GM06990 (cell line): ENCODE measurements at regions not wholly inside any gene's neighbourhood (a gene's known extent, or its start where the extent isn't known, plus 50 kb on each side); places are given as distances from the start of the nearest gene placed in this dataset.
"Not testable (repeated sequence)": the region's sequence is repeated elsewhere in the genome, so short reads cannot be mapped to it uniquely, and the experiment has no call there.

Experiments
- DNase-seq: peaks from one replicate; pipeline ENCODE4 v3.0.0-alpha.2; 2011; ENCODE audit not compliant: insufficient read length; ENCODE audit errors: extremely low read depth
- H3K27me3 ChIP-seq: replicated peaks from 2 replicates; pipeline ENCODE4 v1.6.0; 2011; ENCODE audit warnings: low read length; ENCODE audit not compliant: control insufficient read depth, insufficient read depth
- H3K36me3 ChIP-seq: 2 replicates; pipeline ENCODE4 v1.5.1; 2011; ENCODE audit warnings: low read length; ENCODE audit not compliant: control insufficient read depth, insufficient read depth
- H3K4me3 ChIP-seq: replicated peaks from 2 replicates; pipeline ENCODE4 v1.5.1; 2011; ENCODE audit warnings: low read depth, mild to moderate bottlenecking, control low read depth, low read length
- CTCF ChIP-seq: IDR thresholded peaks from 2 replicates; pipeline ENCODE4 v1.5.1; 2011; ENCODE audit warnings: low read length, control low read depth, mild to moderate bottlenecking, inconsistent platforms; ENCODE audit not compliant: insufficient read depth, poor library complexity, severe bottlenecking

GRCh38 chr6:167219967-167220512 is 62.3 kb upstream of the GPR31 start:
- no peak for TF ChIP-seq CTCF
- Histone ChIP-seq H3K27me3 (no peaks in the 10 kb centered on the region; the same call in 1 of the 2 replicates), H3K36me3 (no peaks in the 10 kb centered on the region), H3K4me3 (no peak overlapping the region)
- no peak for DNase-seq

GRCh38 chr6:167221400-167222201 is 63.8 kb upstream of the GPR31 start:
- DNase-seq: no peak
- Histone ChIP-seq H3K4me3 (no peak overlapping the region), H3K36me3 (no peaks in the 10 kb centered on the region), H3K27me3 (no peaks in the 10 kb centered on the region; the same call in 1 of the 2 replicates)
- TF ChIP-seq CTCF: no peak

- not testable (repeated sequence) for H3K27me3 ChIP-seq, H3K36me3 ChIP-seq, H3K4me3 ChIP-seq, DNase-seq
Measured at GRCh38 chr6:167225566-167226382, 65.3 kb upstream of the UNC93A start.

GRCh38 chr6:167226383-167226685 is 64.8 kb upstream of the UNC93A start:
- no peak for TF ChIP-seq CTCF

GRCh38 chr6:167226791-167227190 is 64.3 kb upstream of the UNC93A start:
- no peak for TF ChIP-seq CTCF
- no peak for DNase-seq
- Histone ChIP-seq H3K4me3 (no peak overlapping the region), H3K36me3 (no peaks in the 10 kb centered on the region), H3K27me3 (peaks cover 2% of the 10 kb centered on the region)

More at GRCh38 chr6:167226383-167226685, 64.8 kb upstream of the UNC93A start:
- DNase-seq: no peak
- Histone ChIP-seq H3K4me3 (no peak overlapping the region), H3K36me3 (no peaks in the 10 kb centered on the region), H3K27me3 (peaks cover 2% of the 10 kb centered on the region)

- no peak for DNase-seq
- no peak for TF ChIP-seq CTCF
- Histone ChIP-seq H3K36me3 (no peaks in the 10 kb centered on the region), H3K4me3 (no peak overlapping the region), H3K27me3 (peaks cover 2% of the 10 kb centered on the region)
Measured at GRCh38 chr6:167227984-167228383, 63.1 kb upstream of the UNC93A start.
